ENCODE measurements at regions not wholly inside any gene's neighbourhood (a gene's known extent, or its start where the extent isn't known, plus 50 kb on each side); places are given as distances from the start of the nearest gene placed in this dataset.

GRCh38 chr3:148044151-148044550, 635.0 kb downstream of the ZIC1 start:
- Histone ChIP-seq H3K27me3 (no peaks in the 10 kb centered on the region), H3K4me1 (no peaks in the 10 kb centered on the region), H3K4me3 (no peak overlapping the region), H3K9me3 (peaks cover 0 to under 1% (median under 1%) of the 10 kb centered on the region in 4 donors), H3K36me3 (no peaks in the 10 kb centered on the region), H3K27ac (replicated peaks in 1 of 4) (no peak overlapping the region)
- TF ChIP-seq EP300 (IDR thresholded peaks at IDR 0.05), result no peak
- TF ChIP-seq POLR2A (IDR thresholded peaks at IDR 0.05; ENCODE audit: low read depth), result no peak
- no peak for TF ChIP-seq CTCF (IDR thresholded peaks at IDR 0.05)
- no peak for TF ChIP-seq POLR2AphosphoS5 (IDR thresholded peaks at IDR 0.05)
- DNase-seq (ENCODE audit: extremely low spot score), result no peak
- intact Hi-C loops (cut with DNase I), result no loop called here
- 78% methylated on average over 1 of the region's 1 CpG for WGBS

GRCh38 chr3:148054999-148055398, 642.7 kb upstream of the AGTR1 start:
- TF ChIP-seq EP300 (IDR thresholded peaks at IDR 0.05) (no peak), POLR2AphosphoS5 (IDR thresholded peaks at IDR 0.05) (no peak), POLR2A (IDR thresholded peaks at IDR 0.05; ENCODE audit: low read depth) (no peak), CTCF (IDR thresholded peaks at IDR 0.05) (no peak)
- H3K27ac ChIP-seq (replicated peaks in 1 of 4), result no peak overlapping the region
- H3K27me3 ChIP-seq, result no peaks in the 10 kb centered on the region
- 63% methylated on average over 2 of the region's 2 CpGs for WGBS
- no peak overlapping the region for H3K4me3 ChIP-seq
- intact Hi-C loops (cut with DNase I), result no loop called here
- no peak for DNase-seq (ENCODE audit: extremely low spot score)
- H3K36me3 ChIP-seq, result no peaks in the 10 kb centered on the region
- peaks cover 0 to under 1% (median 0%) of the 10 kb centered on the region in 4 donors for H3K9me3 ChIP-seq
- H3K4me1 ChIP-seq, result no peaks in the 10 kb centered on the region

DNA sequence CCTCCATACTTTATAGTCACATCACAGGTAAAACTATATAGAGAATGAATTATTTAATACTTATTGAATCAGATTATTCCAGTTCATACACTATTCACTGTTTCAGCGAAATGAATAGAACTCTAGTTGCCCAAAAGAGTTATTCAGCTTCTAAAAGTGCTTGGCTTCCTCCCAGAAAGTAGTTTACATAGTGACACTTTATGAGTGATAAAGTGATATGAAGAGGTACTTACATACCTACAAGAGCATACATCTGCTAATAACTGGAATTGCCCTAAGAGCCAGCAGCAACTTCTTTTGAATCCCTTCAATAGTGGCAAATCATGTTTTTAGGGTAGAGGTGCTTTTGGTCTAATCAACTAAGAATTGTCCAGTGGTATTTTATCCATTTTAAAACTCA, 635.1 kb upstream of the AGTR1 start:
- intact Hi-C loops (cut with DNase I), result no loop called here
- TF ChIP-seq POLR2A (IDR thresholded peaks at IDR 0.05; ENCODE audit: low read depth), result no peak
- TF ChIP-seq CTCF (IDR thresholded peaks at IDR 0.05), result no peak
- no peak for TF ChIP-seq EP300 (IDR thresholded peaks at IDR 0.05)
- no peak for DNase-seq (ENCODE audit: extremely low spot score)
- Histone ChIP-seq H3K27me3 (no peaks in the 10 kb centered on the region), H3K4me3 (no peak overlapping the region), H3K9me3 (no peaks in the 10 kb centered on the region), H3K4me1 (no peaks in the 10 kb centered on the region), H3K36me3 (no peaks in the 10 kb centered on the region), H3K27ac (replicated peaks in 1 of 4) (no peak overlapping the region)
- WGBS, result 92% methylated on average over 1 of the region's 1 CpG

- Histone ChIP-seq H3K4me3 (no peak overlapping the region), H3K4me1 (no peaks in the 10 kb centered on the region), H3K27ac (replicated peaks in 1 of 4) (no peak overlapping the region), H3K36me3 (no peaks in the 10 kb centered on the region), H3K27me3 (no peaks in the 10 kb centered on the region), H3K9me3 (no peaks in the 10 kb centered on the region)
- 36% methylated on average over 1 of the region's 1 CpG for WGBS
- intact Hi-C loops (cut with DNase I), result no loop called here
- DNase-seq (ENCODE audit: extremely low spot score), result no peak
- TF ChIP-seq POLR2A (IDR thresholded peaks at IDR 0.05; ENCODE audit: low read depth) (no peak), POLR2AphosphoS5 (IDR thresholded peaks at IDR 0.05) (no peak), EP300 (IDR thresholded peaks at IDR 0.05) (no peak), CTCF (IDR thresholded peaks at IDR 0.05) (no peak)
Observed at GRCh38 chr3:148066802-148067201, 630.9 kb upstream of the AGTR1 start.

DNA sequence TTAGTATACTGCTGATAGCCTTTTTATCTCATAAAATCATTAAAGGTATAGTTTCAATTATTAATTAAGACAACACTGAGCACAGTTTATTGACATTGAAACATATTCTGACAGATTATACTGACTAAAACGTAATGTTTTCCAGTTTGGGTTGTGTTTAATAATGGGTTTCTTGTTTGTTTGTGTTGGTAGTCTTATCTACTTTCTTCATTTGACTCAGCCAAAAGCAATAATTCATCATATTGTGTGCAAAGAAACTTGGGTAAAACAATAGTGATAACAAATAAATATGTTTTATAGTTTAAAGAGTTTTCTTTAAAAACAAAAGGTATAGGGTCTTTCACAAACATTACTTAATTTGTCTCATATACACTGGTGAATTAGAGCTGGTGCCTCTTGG, 629.2 kb upstream of the AGTR1 start:
- no peak for DNase-seq (ENCODE audit: extremely low spot score)
- Histone ChIP-seq H3K27me3 (no peaks in the 10 kb centered on the region), H3K4me3 (no peak overlapping the region), H3K9me3 (no peaks in the 10 kb centered on the region), H3K4me1 (no peaks in the 10 kb centered on the region), H3K36me3 (no peaks in the 10 kb centered on the region), H3K27ac (replicated peaks in 1 of 4) (no peak overlapping the region)
- WGBS, result 76% methylated on average over 1 of the region's 1 CpG
- TF ChIP-seq CTCF (IDR thresholded peaks at IDR 0.05) (no peak), POLR2AphosphoS5 (IDR thresholded peaks at IDR 0.05) (no peak), EP300 (IDR thresholded peaks at IDR 0.05) (no peak), POLR2A (IDR thresholded peaks at IDR 0.05; ENCODE audit: low read depth) (no peak)
- intact Hi-C loops (cut with DNase I), result no loop called here
